GM19035 (cell line): ENCODE measurements at regions not wholly inside any gene's neighbourhood (a gene's known extent, or its start where the extent isn't known, plus 50 kb on each side); places are given as distances from the start of the nearest gene placed in this dataset.
"Not testable (repeated sequence)": the region's sequence is repeated elsewhere in the genome, so short reads cannot be mapped to it uniquely, and the experiment has no call there.

ENCODE experiments used
- ATAC-seq: cut with Tn5 transposase; IDR thresholded peaks from one replicate; pipeline ENCODE4 v1.9.1; 2021; ENCODE audit not compliant: unreplicated experiment

DNA sequence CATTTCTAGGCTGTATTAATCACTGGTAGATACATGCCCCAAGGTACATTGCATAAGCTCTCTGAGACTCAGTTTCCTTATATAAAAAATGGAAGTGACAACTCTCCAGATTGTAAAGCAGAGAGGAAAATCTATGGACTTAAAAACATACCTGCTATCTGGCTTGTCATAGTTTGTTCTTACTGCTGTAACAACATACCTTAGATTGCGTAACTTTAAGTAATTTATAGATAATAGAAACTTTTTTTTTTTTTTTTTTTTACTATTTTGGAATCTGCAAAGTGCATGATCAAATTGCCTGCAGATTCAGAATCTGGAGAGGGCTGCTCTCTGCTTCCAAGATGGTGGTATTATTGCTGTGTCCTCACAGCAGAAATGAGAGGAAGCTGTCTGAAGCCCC is 827.7 kb upstream of the BRINP3 start:
- ATAC-seq = no peak

DNA sequence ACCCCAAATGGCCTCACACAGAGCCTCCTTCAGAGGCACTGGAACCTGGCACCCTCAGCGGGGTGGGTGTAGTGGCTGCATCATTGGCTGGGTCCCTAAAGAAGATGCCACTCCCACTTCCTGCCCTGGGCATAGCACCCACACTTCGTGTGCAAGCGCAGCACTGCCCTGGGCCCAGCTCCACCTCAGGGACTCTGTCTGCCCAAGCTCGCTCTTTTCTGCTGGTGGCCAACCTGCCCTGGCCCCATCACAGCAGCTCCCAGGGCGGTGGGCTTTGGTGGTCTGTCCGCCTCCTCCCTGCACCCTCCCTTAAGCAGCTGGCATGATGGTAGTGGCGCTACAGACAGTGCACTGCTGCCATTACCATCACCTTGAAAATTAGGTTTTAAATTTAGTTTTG is 829.3 kb upstream of the BRINP3 start:
- no peak for ATAC-seq

DNA sequence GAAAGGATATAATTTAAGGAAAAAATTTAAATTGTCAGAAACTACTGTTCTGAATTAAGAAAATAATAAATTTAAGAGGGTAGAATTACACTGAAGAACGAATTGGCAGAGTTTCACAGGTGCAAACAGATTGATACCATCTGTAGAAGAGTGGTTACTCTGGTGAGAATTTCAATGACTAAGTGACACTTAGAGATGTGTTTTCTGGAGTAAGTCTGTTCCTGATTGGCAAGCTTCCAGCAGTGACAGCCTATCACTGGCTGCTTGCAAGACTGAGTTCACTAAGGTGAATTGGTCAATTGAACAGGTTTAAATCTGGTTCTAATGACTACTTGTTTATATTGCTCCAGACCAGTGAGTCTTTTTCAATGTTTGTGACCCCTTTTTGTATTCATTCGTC is 838.2 kb upstream of the RGS18 start:
- ATAC-seq = no peak

DNA sequence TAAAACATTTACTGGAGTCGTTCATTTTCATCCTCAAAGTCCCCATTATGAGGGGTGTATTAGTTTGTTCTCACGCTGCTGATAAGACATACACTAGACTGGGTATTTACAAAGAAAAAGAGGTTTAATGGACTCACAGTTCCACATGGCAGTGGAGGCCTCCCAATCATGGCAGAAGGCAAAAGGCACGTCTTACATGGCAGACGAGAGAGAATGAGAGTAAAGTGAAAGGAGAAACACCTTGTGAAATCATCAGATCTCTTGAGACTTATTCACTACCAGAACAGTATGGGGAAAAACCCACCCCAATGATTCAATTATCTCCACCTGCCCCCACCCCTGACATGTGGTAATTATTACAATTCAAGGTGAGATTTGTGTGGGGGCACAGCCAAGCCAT is 830.4 kb upstream of the RGS18 start:
- ATAC-seq = no peak

DNA sequence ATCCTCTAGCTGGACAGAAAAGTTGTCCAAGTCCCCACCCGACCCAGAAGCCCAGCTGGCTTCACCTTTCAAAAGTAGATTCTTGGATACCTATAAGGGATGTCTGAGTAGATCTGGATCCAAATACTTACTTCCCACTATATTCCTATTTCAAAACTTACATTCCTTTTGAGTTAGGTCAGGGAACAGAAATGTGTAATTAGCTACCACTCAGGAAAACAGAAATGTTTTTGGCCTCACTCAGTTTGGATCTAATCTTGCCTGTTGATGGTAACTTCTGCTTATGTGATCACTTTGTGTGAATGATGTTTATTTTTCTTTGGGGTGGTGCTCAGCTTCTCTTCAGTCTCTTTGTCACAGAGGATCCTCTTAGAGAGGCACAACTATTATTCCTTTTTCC is 814.4 kb upstream of the RGS18 start:
- ATAC-seq = no peak

DNA sequence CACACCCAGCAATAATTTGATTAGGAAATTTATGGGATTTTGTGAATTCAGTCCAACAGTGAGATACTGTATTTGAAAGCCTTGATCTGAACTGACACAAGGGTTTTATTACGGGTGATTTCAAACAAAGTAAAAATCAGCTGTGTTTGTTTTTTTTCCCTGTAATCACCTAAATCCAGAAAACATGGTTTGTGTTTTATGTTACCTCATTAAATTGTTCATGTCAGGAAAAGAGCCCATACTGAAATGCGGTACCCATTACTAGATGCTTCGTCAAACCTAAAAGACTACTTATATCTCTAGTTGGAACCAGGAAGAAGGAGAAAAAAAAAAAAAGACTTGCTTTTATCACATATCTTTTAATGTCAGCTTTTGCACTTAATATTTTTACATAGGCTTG is 811.9 kb upstream of the RGS18 start:
- no peak for ATAC-seq

DNA sequence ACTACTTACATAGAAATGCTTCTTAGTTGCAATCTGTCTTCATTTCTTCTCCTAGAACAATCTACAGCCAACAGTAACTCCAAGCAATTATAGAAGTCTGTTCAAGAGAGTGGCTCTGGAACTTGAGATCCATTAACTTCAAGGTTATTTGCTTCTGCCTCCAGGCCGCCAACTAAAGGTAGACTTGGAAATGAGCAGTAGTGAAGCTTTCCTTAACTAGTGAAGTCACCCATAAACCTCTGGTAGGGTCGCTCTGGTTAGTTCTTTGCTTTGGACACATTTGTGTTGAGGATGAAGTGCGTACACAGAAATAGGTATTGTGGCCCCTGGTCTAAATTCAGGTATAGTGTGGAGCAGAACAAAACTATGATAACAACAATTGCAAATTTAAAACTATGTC is 809.9 kb upstream of the RGS18 start:
- no peak for ATAC-seq

DNA sequence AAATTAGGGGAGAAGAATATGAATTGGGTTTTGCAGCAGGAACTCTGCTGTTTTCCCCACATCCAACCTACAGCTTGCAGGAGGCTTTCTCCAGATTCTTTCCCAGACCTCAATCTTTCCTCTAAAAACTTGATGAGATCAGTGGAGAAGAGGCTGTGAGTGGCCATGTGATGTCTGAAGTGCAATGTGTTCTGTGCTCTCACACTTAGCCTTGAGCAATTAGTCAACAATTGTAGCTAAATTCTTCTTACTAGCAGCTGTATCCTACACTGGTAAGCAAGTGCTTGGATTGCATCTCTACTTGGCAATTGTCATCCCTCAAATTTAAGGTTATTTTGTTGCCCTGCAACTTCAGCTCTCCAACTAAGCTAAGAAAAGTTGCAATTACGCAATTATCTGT is 807.3 kb upstream of the RGS18 start:
- ATAC-seq = no peak

DNA sequence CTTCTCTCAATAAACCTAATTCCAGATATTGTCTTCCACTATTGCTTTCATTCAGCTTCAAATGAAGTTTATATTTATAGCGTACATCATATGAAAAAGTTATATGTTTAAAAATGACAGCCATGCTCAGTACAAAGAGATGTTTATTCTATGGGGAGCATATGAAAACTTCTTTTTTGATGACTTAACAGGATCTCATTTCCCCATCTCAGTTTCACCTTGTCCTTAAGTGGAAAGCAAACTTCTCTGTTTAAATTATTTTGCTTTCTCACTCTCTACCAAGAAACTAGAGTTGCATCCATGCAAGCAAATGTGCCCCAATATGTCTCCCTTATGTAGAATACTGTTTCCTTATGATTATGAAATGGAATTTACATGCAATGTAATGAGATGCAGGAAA is 799.5 kb upstream of the RGS18 start:
- ATAC-seq = no peak

DNA sequence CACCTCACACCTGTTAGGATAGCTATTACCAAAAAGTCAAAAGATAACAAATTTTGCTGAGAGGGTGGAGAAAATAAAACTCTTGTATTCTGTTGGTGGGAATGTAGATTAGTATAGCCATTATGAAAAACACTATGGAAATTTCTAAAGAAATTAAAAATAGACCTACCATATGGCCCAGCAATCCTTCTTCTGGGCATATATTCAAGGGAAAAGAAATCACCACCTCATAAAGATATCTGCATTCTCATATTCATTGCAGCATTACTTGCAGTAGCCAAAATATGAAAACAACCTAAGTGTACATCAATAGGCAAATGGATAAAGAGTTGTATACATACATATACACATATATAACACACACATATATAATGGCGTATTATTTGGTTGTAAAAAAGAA is 791.6 kb upstream of the RGS18 start:
- no peak for ATAC-seq

DNA sequence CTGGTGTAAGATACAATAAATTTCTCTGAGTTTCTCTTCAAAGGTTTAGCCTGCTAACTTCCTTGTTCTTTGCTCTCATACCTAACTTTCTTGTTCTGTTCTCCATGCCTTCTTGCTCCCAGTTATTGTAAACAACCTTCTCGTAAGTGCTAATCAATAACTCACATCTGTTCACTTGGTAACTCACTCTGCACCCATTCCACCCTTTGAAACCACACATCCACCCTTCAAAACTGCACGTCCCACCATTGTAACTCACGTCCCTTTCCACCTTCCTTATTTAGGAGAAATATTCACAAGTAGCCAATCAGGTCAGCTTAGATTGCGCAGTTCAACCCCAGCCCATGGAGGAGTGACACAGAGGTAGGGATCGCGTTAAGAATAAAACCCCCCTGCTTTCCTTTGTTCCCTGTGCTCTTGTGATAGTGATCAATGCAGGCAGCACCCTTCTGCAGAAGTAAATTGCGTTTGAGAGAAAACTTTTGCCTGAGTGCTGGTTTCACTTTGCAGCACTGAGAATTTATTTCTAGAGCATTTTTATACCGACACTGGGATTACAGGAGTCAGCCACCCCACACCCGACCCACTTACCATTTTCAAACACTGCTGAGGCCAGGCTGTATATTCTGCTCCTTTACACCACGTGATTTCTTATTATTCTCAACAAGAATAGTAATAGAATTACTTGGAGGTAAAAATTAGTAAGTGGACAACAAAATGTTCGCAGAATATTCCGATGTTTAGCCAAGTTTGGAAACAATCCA is 789.2 kb upstream of the RGS18 start:
- ATAC-seq = no peak

DNA sequence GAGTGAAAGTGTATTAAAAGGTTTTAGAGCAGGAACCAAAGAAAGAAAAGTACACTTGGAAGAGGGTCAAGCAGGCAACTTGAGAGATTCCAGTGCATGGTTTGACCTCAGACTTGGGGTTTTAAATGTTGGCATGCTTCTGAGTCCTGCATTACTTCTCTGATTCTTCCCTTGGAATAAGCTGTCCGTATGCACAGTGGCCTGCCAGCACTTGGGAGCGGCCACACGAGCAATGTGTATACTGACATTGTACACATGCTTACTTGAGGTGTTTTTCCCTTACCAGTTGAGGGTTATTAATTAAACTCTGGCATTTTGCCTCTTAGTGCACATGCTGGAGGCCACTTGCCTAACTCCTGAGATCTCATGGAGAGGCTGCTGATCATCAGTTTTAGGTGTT is 786.6 kb upstream of the RGS18 start:
- ATAC-seq = no peak

DNA sequence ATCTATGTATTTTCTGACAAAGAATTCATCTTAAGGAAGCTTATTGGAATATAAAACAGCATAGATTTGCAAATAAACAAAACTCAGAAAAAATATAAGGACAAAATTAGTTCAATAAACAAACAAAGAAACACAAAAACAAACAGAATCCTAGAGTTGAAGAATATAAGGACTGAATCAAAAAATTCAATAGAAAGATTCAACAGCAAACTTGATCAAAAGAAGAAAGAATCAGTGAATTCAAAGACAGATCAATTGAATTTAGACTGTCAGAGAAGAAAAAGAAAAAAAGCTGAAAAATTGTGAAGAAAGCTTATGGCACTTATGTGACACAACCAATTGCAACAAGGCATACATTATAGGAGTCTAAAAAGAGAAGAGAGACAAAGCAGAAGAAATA is 770.0 kb upstream of the RGS18 start:
- ATAC-seq = no peak

DNA sequence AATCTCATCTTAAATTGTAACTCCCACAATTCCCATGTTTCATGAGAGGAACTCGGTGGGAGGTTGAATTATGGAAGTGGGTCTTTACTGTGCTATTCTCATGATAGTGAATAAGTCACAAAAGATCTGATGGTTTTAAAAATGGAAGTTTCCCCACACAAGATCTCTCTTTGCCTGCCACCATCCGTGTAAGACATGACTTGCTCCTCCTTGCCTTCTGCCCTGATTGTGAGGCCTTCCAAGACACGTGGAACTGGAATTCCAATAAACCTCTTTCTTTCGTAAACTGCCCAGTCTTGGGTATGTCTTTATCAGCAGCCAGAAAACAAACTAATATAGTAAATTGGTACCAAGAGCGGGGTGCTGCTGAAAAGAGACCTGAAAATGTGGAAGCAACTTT is 761.6 kb upstream of the RGS18 start:
- no peak for ATAC-seq

DNA sequence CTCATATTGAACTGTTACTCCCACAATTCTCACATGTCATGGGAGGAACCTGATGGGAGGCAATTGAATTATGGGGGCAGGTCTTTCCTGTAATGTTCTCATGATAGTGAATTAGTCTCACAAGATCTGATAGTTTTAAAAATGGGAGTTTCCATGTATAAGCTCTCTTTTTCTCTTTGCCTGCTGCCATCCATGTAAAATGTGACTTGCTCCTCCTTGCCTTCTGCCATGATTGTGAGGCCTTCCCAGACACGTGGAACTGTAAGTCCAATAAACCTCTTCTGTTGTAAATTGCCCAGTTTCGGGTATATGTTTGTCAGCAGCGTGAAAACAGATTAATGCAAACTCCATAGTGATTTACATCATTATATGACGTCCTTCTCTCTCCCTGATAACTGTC is 759.7 kb upstream of the RGS18 start:
- ATAC-seq = no peak

DNA sequence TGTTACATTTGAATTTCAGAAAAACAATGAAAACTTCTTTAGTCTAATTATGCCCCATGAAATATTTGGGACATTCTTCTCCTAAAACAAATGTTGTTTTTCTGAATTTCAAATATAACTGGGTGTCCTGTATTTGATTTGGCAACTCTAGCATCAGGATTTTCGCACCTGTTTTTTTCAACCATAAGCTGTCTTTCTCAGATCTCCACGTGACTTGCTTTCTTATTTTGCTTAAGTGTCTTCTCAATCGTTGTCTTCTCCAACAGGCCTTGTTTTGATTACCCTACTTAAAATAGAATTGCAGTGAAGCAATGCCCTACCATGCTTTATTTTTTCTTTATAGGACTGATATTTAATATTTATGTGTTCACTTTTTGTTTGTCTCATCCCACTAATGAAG is 752.8 kb upstream of the RGS18 start:
- ATAC-seq = no peak

DNA sequence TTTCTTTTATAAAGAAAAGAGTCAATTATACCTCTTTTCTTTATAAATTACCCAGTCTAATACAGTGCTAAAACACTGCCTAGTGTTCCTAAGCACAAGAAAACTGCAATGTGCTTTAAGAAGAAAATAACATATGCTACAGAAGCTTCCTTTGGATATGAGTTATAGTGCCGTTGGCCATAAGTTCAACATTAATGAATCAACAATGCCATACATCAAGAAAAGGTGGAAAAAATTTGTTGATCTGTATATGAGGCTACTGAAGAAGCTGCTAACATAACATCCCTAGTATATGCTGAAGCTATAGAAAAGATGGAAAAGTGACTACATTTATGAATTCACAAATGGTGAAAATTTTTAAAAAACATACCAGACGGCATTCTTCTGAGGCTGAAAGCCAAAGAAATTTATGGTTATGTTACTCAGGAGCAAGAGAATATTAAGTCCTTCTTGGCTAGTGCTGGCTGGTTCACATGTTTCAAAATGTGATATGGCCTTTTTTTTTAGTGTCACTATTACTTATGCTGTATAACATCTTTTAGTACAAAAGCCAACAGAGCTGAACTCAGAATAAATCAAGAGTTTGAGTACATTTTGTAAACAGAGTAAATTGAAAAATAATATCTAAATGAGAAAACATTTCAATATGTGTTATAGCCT is 743.2 kb upstream of the RGS18 start:
- ATAC-seq = no peak

DNA sequence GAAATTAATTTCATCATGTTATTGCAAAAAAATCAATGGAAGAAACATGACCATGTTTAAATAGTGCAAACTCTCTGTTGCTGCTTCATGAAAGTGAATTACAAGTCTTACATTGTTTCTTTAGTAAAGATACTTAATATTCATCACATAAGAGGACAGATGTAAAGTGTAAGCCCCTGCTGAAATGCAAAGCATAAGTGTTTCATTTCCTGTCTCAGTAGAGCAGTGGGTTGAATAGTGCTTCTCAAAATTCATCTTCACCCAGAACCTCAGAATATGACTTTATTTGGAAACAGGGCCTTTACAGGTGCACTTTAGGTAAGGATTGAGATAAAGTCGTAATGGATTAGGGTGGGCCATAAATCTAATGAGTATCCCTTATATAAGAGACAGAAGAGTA is 738.4 kb upstream of the RGS18 start:
- no peak for ATAC-seq

DNA sequence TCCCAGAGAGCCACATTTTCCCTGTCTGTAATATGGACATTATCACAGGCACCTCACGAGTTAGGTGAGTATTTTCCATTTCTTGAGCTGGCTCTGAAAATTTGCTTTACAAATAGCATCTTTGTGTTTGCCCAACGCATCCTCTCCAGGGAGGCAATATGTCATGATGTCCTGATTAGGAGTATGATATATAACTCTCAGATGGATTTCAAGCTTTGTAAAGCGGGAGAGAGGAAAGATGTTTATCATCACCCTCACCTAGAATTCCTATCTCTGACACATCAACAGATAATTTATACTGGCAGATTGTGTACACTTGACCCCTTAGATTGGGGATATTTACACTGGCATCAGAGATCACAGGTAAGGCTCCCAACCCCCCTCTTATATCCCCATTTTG is 730.7 kb upstream of the RGS18 start:
- no peak for ATAC-seq

DNA sequence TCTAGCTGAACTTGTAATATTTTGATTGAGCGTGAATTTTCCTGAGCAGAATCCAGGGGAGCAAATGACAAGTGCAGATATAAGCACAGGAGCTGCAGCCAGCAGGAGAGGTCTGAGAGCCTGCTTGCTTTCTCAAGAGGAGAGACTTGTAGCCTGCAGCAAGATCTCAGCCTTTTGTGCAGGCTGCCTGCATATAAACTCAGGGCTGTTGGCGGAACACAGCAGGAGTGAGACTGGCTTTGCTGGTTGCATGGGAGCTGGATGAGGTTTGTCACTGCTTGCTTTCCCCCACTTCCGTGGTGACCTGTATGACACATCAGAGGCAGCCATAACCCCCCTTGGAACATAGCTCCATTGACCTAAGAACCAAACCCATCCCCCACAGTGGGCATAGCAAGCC is 725.4 kb upstream of the RGS18 start:
- no peak for ATAC-seq

DNA sequence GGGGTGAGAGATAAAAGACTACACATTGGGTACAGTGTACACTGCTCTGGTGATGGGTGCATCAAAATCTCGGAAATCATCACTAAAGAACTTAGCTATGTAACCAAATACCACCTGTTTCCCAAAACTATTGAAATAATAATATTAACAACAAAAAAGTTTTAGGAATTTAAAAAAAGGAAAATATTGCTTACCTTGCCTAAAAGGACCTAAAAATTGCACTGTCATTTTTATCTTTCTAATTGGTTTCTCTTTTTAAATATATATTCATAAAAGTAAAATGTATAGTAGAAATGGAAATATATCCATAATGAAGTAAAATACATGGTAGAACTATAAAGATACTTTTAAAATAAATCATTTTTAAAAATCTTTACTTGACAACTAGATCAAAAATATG is 719.3 kb upstream of the RGS18 start:
- ATAC-seq = no peak

DNA sequence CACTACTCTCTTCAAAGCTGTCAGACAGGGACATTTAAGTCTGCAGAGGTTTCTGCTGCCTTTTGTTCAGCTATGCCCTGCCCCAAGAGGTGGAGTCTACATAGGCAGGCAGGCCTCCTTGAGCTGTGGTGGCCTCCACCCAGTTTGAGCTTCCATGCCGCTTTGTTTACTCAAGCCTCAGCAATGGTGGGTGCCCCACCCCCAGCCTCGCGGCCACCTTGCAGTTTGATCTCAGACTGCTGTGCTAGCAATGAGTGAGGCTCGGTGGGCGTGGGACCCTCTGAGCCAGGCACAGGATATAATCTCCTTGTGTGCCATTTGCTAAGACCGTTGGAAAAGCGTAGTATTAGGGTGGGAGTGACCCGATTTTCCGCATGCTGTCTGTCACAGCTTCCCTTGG is 710.0 kb upstream of the RGS18 start:
- not testable (repeated sequence) for ATAC-seq

DNA sequence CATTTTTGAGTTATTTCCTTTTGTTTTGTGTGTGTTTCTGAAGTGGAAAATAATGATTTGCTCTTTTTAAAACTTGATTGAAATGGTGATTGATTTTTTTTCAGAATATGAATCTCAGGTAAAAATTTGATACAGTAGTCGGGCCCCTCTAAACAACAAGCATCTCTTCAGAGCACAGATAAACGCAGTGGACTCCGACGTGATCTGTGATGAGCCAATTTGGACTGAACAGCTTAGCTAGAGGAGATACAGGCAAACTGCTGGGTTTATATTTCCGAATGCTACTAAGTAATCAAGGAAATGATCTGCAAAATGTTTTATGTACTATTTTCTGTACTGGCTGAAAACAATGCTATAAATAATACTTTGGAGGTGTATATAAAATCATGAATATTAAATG is 705.7 kb upstream of the RGS18 start:
- no peak for ATAC-seq
